ENCODE measurements at regions not wholly inside any gene's neighbourhood (a gene's known extent, or its start where the extent isn't known, plus 50 kb on each side); places are given as distances from the start of the nearest gene placed in this dataset.

DNA sequence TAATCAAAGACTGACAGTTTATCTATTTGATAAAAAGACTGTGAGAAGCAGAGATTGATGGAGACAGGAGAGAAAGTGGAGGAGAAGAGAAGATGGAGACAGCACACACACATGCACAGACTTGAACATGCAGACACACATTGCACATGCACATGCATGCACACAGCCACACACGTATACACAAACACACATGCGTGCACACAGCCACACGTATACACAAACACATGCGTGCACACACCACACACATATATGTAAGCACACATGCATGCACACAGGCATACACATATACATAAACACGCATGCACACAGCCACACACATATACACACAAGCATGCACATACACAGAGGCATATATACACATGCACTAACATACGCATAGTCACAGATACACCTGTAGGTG is 313.4 kb downstream of the HAPSTR1 start:
- DNase-seq (ENCODE audit: low read depth) = no peak
- TF ChIP-seq, protein P1, sequence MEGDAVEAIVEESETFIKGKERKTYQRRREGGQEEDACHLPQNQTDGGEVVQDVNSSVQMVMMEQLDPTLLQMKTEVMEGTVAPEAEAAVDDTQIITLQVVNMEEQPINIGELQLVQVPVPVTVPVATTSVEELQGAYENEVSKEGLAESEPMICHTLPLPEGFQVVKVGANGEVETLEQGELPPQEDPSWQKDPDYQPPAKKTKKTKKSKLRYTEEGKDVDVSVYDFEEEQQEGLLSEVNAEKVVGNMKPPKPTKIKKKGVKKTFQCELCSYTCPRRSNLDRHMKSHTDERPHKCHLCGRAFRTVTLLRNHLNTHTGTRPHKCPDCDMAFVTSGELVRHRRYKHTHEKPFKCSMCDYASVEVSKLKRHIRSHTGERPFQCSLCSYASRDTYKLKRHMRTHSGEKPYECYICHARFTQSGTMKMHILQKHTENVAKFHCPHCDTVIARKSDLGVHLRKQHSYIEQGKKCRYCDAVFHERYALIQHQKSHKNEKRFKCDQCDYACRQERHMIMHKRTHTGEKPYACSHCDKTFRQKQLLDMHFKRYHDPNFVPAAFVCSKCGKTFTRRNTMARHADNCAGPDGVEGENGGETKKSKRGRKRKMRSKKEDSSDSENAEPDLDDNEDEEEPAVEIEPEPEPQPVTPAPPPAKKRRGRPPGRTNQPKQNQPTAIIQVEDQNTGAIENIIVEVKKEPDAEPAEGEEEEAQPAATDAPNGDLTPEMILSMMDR (IDR thresholded peaks at IDR 0.05; ENCODE audit: low read depth, low read length, missing control alignments) = no peak
- no peak overlapping the region for H3K4me3 ChIP-seq (ENCODE audit: low read depth, low read length)

DNA sequence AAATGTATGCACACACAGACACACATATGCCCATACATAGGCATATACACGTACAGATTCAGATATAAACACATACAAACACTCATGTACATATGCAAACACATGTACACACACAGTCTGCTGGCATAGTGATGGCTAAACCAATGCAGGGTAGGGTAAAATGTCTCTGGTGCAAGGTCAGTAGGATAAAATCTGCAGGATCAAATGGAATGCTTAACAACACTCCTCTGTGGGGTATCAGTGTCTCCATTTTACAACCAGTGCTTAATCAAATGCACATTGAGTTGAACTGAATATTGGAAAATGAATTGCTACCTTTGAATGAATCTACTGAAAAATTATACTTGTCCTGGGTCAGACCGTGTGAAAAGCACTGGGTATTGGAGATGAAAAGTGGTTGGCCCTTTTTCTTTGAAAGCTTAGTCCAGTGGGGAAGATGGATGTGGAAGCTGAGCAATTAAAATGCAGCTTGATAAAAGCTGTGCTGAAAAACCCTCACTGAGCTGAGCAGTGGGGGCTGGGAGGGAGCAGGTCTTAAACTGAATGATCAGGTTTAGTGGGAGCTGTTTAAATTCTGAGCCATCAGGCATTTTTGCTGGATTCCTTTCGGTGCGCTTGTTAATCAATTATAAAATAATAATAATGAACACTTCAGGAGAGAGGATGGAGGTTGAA is 314.7 kb downstream of the HAPSTR1 start:
- H3K4me3 ChIP-seq (ENCODE audit: low read depth, low read length) = no peak overlapping the region
- DNase-seq (ENCODE audit: low read depth) = no peak
- TF ChIP-seq, protein P1 (IDR thresholded peaks at IDR 0.05; ENCODE audit: low read depth, low read length, missing control alignments) = no peak

DNA sequence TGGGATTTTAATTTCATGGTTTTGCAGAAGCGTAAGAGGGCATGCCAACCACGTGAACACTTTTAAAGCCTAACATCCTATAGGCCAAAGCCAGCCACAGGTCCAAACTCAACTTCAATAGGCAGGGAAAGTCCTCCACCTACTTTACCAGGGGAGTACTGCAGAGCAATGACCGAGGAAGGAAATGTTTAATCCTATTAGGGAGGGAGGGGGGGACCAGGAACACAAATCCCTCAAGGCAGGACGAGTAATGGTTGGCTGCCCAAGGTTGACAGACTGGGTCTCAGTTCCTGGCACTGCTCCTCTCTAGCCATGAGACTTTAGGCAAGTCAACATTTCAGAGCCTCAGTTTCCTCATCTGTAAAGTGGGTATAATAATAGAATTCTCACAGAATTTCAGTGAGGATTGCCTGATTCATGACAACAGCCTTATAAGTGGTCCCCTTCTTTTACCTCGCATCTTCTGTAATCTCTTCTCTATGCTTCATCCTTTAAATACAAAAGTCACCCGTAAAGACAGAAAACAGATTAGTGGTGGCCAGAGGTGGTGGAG is 315.8 kb downstream of the HAPSTR1 start:
- H3K4me3 ChIP-seq (ENCODE audit: low read depth, low read length) = no peak overlapping the region
- TF ChIP-seq, protein P1 (IDR thresholded peaks at IDR 0.05; ENCODE audit: low read depth, low read length, missing control alignments) = no peak
- no peak for DNase-seq (ENCODE audit: low read depth)

DNA sequence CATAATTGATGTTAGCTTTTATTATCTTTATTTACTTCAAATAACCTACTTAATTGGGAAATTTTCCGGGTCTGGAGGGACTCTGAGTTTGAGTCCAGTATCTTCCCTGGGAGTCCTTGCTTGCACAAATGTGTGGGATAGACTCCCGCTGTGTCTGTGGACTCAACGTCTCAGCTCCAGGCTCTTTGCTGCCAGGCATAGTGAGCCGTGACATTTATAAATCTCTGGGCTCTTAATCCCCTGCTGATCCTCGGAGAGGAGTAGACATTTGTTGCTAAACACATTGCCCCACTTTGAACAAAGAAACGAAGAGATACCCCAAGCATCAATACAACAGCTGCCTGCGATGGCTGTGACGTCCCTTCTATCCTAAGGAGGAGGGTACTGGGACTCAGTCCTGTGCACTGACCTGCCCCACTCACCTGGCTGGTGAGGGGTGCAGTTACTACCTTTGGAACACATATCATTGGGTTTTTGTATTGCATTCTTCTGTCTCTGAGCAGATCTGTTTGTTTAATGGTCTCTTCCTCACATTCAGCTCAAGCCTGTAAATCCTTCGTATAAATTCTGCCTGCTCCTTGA is 316.9 kb downstream of the HAPSTR1 start:
- TF ChIP-seq, protein P1 (IDR thresholded peaks at IDR 0.05; ENCODE audit: low read depth, low read length, missing control alignments) = no peak
- no peak overlapping the region for H3K4me3 ChIP-seq (ENCODE audit: low read depth, low read length)
- DNase-seq (ENCODE audit: low read depth) = no peak

DNA sequence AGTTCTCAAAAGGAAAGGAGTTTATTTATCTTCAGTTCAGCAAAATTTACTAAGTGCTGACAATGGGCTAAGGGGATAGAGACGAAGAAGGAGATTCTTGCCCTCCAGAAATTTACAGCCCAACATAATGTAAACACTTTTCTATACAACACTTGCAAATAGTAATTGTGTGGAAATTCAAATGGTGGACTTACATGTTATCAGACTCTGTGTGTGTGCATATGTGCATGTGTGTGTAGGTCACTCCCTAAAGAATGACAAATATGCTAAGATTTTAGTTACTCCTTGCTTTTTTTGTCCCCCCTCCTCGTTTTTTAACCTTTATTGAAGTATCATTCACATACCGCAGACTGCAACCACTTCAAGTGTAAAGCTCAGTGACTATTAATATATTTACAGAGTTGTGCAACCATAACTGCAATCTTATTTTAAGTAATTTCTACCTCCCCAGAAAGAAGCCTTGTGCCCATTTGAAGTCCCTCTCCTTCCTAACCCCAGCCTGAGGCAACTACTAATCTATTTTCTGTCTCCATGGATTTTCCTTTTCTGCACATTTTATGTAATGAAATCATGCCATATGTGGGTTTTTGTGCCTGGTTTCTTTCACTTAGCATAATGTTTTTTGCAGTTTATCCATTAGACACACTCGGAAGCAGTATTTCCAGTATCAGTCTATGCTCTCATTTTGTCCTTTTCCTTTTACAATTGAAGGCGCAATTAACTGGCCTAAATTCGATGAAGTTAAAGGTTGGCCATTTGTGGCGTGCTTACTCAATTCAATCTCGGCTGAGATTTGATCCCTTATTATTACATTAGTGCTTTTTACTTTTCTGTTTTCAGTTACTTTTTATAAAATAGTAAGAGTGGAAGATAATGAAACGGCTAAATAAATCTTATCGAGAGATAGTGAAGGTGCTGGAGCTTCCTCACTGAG is 318.4 kb downstream of the HAPSTR1 start:
- no peak for DNase-seq (ENCODE audit: low read depth)
- TF ChIP-seq, protein P1 (IDR thresholded peaks at IDR 0.05; ENCODE audit: low read depth, low read length, missing control alignments) = no peak
- no peak overlapping the region for H3K4me3 ChIP-seq (ENCODE audit: low read depth, low read length)

DNA sequence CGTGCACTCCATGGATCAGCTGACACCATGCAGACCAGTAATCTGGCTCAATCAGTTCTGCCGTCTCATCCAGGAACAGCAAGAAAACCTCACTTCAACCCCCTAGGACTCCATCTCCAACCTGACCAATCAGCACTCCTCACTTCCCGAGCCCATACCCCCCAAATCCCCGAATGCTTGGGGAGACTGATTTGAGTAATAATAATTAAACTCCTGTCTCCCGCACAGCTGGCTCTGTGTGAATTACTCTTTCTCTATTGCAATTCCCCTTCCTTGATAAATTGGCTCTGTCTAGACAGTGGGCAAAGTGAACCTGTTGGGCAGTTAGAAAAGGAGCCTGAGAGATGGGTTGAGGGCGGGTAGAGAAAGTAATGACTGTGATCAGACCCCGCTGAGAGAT is 320.0 kb downstream of the HAPSTR1 start:
- DNase-seq (ENCODE audit: low read depth) = no peak
- TF ChIP-seq, protein P1 (IDR thresholded peaks at IDR 0.05; ENCODE audit: low read depth, low read length, missing control alignments) = no peak
- H3K4me3 ChIP-seq (ENCODE audit: low read depth, low read length) = no peak overlapping the region

Measured in GM12864 (cell line).